NCI-H774 (cell line): ENCODE measurements at regions not wholly inside any gene's neighbourhood (a gene's known extent, or its start where the extent isn't known, plus 50 kb on each side); places are given as distances from the start of the nearest gene placed in this dataset.

Experiments used
- DNase-seq: peaks from one replicate; lab custom pipeline; 2025; lab: John Stamatoyannopoulos, UW

GRCh38 chr5:175034924-175035323, 310.5 kb downstream of the MSX2 start:
- DNase-seq: no peak

- DNase-seq: no peak
Measured at GRCh38 chr5:175032741-175033151, 308.4 kb downstream of the MSX2 start.

GRCh38 chr5:175032013-175032412, 307.6 kb downstream of the MSX2 start:
- no peak for DNase-seq

- no peak for DNase-seq
Measured at GRCh38 chr5:175027390-175027789, 303.0 kb downstream of the MSX2 start.

GRCh38 chr5:175025077-175025476, 300.7 kb downstream of the MSX2 start:
- DNase-seq: no peak

- DNase-seq: no peak
Measured at GRCh38 chr5:175021841-175022625, 297.7 kb downstream of the MSX2 start.

- no peak for DNase-seq
Measured at GRCh38 chr5:175021321-175021720, 296.9 kb downstream of the MSX2 start.

DNA sequence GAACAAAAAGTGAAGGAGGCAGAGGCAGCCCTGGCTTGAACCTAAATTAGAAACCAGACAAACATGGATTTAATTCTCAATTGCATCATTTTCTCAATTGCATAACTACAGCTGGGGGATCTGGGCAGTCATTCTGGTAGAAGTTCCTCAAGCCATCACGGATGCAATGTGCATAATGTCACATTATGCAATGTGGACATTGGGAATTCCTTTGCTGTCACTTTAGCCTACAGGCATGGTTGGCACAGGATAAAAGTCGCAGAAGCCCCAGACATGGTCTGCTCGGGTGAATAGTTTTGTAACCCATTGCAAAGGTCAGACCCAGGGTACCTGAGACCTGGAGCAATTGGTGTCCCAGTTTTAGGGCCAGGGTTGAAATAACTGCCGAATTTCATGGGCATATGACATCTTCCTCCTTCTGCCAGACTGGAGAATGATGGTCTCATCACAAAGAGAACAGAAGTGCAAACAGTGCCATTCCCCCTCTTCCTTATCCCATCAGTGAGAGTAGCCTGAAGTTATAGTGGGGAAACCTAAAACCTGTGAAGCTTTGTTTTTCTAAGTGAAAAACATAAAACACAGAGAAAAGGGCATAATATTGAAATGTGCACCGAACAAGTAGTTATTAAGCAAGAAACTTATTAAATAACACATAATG, 290.8 kb downstream of the MSX2 start:
- no peak for DNase-seq

- no peak for DNase-seq
Measured at GRCh38 chr5:175013251-175013650, 288.9 kb downstream of the MSX2 start.

DNA sequence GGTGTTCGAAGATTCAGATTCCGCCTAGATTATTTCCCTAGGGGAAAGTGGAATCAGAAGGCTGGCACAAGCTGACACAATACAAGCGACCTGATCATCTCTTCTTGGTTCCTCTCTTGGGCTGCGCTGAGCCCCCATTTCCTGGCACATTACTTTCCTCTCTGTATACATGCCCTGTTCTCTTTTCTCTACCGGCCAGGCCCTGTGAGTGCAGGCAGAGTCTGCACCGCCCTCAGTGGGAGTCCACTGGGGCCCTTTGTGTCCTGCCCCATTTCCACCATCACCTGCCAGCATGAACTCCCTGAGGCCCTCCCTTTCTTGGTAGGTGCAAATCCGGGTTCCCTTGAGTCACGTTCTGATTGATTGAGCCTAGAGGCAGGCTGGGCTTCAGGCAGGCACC, 287.9 kb downstream of the MSX2 start:
- DNase-seq: no peak

- no peak for DNase-seq
Measured at GRCh38 chr5:175003531-175003930, 279.1 kb downstream of the MSX2 start.

GRCh38 chr5:175001876-175002645, 277.7 kb downstream of the MSX2 start:
- DNase-seq: no peak

GRCh38 chr5:175001311-175001710, 276.9 kb downstream of the MSX2 start:
- DNase-seq: no peak

DNA sequence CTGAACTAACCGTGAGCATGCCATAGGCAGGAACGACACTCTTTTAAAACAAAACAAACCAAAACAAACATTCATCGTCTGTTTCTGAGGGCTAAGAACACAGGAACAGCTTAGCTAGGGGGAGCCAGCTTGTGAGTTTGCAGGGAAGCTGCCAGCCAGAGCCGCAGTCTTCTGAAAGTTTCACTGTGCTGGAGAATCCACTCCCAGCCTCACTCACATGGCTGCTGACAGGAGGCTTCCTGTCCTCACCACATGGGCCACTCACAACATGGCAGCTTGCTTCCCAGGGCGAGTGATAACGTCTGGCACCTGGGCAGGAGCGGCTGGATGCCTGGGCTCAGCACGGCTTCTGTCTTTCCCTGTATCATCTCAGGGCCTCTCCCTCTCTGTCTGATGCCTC, 275.2 kb downstream of the MSX2 start:
- no peak for DNase-seq

GRCh38 chr5:174998131-174998730, 273.8 kb downstream of the MSX2 start:
- no peak for DNase-seq

- DNase-seq: no peak
Measured at GRCh38 chr5:174997688-174998087, 273.3 kb downstream of the MSX2 start.

DNA sequence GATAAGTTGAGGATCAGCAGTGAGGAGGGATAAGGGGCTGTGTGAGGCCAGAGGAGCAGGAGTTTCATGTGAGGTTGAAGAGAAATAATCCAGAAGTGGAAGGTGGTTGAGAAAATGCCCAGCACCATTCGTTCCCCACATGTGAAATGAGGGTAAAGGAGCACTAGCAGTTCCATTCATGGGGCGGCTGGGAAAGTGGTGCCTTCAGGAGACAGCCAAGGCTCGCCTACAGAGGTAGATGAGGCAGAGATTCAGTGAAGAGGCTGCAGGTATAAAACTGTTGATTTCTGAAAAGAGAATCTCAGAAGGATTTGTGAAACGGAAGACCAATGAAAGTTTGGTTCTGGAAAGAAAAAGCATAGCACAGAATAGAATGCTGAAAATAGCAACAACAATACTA, 272.6 kb downstream of the MSX2 start:
- no peak for DNase-seq

GRCh38 chr5:174995827-174996226, 271.4 kb downstream of the MSX2 start:
- DNase-seq: no peak

- no peak for DNase-seq
Measured at GRCh38 chr5:174991847-174992246, 267.5 kb downstream of the MSX2 start.

- no peak for DNase-seq
Measured at GRCh38 chr5:174990909-174991308, 266.5 kb downstream of the MSX2 start.

DNA sequence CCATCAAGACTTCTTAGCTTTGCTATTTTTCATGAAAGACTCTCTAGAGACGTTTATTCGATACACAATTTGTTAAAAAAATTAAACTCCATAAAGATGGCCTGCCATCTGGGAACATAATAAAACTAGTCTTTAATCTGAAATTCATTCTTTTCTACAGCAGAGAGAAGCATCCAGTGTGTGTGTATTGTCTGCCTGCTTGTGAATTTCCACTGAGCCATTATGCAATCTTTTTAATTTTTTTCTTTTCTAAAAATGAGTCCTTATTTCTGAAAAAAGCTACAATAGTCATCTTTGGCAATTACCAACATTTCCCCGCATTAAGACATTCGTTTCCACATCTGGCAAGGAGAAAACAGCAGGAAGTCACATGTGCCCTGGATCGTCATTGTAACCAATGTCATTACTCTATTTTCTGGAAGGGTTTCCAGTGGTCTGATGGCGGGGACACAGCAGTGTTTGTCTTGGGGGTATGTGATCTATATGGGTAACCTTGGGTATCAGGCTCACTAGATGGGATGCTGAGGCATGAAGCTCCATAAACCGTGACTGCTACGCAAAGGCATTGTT, 263.1 kb downstream of the MSX2 start:
- DNase-seq: no peak

DNA sequence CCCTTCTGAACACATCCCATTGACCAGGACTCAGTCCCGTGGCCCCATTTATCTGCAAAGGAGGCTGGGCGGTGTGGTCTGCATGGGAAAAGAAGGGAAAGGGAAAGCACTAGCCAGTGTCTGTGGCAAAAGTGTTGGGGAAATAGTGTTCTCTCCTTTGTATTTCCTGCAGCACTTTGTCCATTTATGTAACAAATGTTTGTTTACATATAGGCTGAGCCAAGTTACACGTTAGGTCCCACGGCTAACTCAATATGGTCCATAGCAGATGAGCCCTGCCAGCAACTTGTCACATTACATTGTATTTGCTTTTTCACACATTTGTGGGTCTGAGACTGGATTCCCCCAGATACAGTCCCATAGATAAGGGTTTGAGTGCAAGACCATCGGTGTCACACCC, 260.5 kb downstream of the MSX2 start:
- DNase-seq: no peak
